AG09309 (cell line): ENCODE measurements at regions not wholly inside any gene's neighbourhood (a gene's known extent, or its start where the extent isn't known, plus 50 kb on each side); places are given as distances from the start of the nearest gene placed in this dataset.

Experiments used
- DNase-seq: peaks from one replicate; pipeline ENCODE4 v3.0.0-alpha.2; 2010; ENCODE audit warnings: low read depth
- H3K4me3 ChIP-seq: 2 replicates; pipeline ENCODE4 v1.5.1; 2011; ENCODE audit warnings: mild to moderate bottlenecking, low read depth, low read length, moderate library complexity; ENCODE audit not compliant: control insufficient read depth
- CTCF ChIP-seq: IDR thresholded peaks from 2 replicates; pipeline ENCODE4 v1.5.1; 2011; ENCODE audit warnings: mild to moderate bottlenecking, low read depth, low read length, inconsistent platforms; ENCODE audit not compliant: insufficient read depth, control insufficient read depth; ENCODE audit errors: missing control alignments

- no peak overlapping the region for H3K4me3 ChIP-seq
- TF ChIP-seq CTCF, result no peak
- no peak for DNase-seq
Measured at GRCh38 chr17:77857613-77858012, 100.9 kb upstream of the TNRC6C start.

GRCh38 chr17:77858291-77859034 lies 100.0 kb upstream of the TNRC6C start:
- no peak overlapping the region for H3K4me3 ChIP-seq
- TF ChIP-seq CTCF, result no peak
- DNase-seq, result no peak

GRCh38 chr17:77859035-77859810 lies 99.3 kb upstream of the TNRC6C start:
- H3K4me3 ChIP-seq, result no peak overlapping the region
- no peak for DNase-seq
- TF ChIP-seq CTCF, result no peak

GRCh38 chr17:77861133-77861695 lies 97.3 kb upstream of the TNRC6C start:
- TF ChIP-seq CTCF, result no peak
- DNase-seq, result no peak

GRCh38 chr17:77861981-77862645 lies 96.4 kb upstream of the TNRC6C start:
- no peak for DNase-seq
- no peak overlapping the region for H3K4me3 ChIP-seq
- TF ChIP-seq CTCF, result no peak

More at GRCh38 chr17:77861133-77861695, 97.3 kb upstream of the TNRC6C start:
- no peak overlapping the region for H3K4me3 ChIP-seq
